ENCODE measurements at regions not wholly inside any gene's neighbourhood (a gene's known extent, or its start where the extent isn't known, plus 50 kb on each side); places are given as distances from the start of the nearest gene placed in this dataset.

- TF ChIP-seq, protein P1, sequence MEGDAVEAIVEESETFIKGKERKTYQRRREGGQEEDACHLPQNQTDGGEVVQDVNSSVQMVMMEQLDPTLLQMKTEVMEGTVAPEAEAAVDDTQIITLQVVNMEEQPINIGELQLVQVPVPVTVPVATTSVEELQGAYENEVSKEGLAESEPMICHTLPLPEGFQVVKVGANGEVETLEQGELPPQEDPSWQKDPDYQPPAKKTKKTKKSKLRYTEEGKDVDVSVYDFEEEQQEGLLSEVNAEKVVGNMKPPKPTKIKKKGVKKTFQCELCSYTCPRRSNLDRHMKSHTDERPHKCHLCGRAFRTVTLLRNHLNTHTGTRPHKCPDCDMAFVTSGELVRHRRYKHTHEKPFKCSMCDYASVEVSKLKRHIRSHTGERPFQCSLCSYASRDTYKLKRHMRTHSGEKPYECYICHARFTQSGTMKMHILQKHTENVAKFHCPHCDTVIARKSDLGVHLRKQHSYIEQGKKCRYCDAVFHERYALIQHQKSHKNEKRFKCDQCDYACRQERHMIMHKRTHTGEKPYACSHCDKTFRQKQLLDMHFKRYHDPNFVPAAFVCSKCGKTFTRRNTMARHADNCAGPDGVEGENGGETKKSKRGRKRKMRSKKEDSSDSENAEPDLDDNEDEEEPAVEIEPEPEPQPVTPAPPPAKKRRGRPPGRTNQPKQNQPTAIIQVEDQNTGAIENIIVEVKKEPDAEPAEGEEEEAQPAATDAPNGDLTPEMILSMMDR (IDR thresholded peaks at IDR 0.05; ENCODE audit: low read depth, low read length): no peak
- TF ChIP-seq POLR2A (IDR thresholded peaks at IDR 0.05; ENCODE audit: extremely low read depth, insufficient read length) (no peak), MAX (IDR thresholded peaks at IDR 0.05; ENCODE audit: low read depth, low read length) (no peak), MYC (IDR thresholded peaks at IDR 0.05; ENCODE audit: low read depth, low read length) (no peak)
Observed at GRCh38 chr12:114996382-114996781, 312.4 kb upstream of the TBX3 start.
